A673 (cell line): ENCODE measurements at regions not wholly inside any gene's neighbourhood (a gene's known extent, or its start where the extent isn't known, plus 50 kb on each side); places are given as distances from the start of the nearest gene placed in this dataset.

ENCODE experiments used
- BruUV-seq: library from RNA; stranded (reverse); fragments of 400-500 nt; replicated peaks from 2 replicates; lab custom pipeline; 2021; lab: Mats Ljungman, UMichigan
- CTCF ChIA-PET: fragments of 300-600 bp; sonication (Branson Sonifier 250); formaldehyde crosslinking; loops from one replicate; lab custom pipeline; 2022; ENCODE audit warnings: antibody characterized with exemption; lab: Charles Lee
- POLR2A ChIA-PET: fragments of 300-600 bp; sonication (Branson Sonifier 250); formaldehyde crosslinking; loops from one replicate; lab custom pipeline; 2022; ENCODE audit warnings: antibody characterized with exemption; ENCODE audit not compliant: low non-redundant PET; lab: Charles Lee
- DNase-seq: peaks from one replicate; pipeline ENCODE4 v3.0.0-alpha.2; 2015; ENCODE audit warnings: low spot score
- H3K27ac ChIP-seq: fragments of 200-600 bp; sonication (generic); 2 replicates; pipeline ENCODE4 v1.5.1; 2016; ENCODE audit warnings: mixed run types, low read depth, mild to moderate bottlenecking, mixed read lengths, antibody characterized with exemption, low read length; ENCODE audit not compliant: poor library complexity, severe bottlenecking
- H3K27me3 ChIP-seq: fragments of 200-600 bp; sonication (generic); replicated peaks from 2 replicates; pipeline ENCODE4 v1.6.1; 2017; ENCODE audit warnings: mixed run types, low read depth, mild to moderate bottlenecking, mixed read lengths, antibody characterized with exemption, low read length; ENCODE audit not compliant: insufficient read depth, poor library complexity
- H3K36me3 ChIP-seq: fragments of 200-600 bp; sonication (generic); 2 replicates; pipeline ENCODE4 v1.6.1; 2016; ENCODE audit warnings: mixed run types, mild to moderate bottlenecking, mixed read lengths, antibody characterized with exemption, low read length; ENCODE audit not compliant: insufficient read depth, poor library complexity, severe bottlenecking
- H3K4me1 ChIP-seq: fragments of 200-600 bp; sonication (generic); 2 replicates; pipeline ENCODE4 v1.6.1; 2017; ENCODE audit warnings: mixed run types, mild to moderate bottlenecking, mixed read lengths, antibody characterized with exemption, low read length; ENCODE audit not compliant: insufficient read depth, poor library complexity, severe bottlenecking
- H3K4me3 ChIP-seq: fragments of 200-600 bp; sonication (generic); 2 replicates; pipeline ENCODE4 v1.5.1; 2016; ENCODE audit warnings: low read depth, mixed run types, mild to moderate bottlenecking, mixed read lengths, low read length; ENCODE audit not compliant: poor library complexity, severe bottlenecking
- H3K9me3 ChIP-seq: fragments of 200-600 bp; sonication (generic); 2 replicates; pipeline ENCODE4 v1.6.1; 2016; ENCODE audit warnings: mixed run types, low read depth, mild to moderate bottlenecking, mixed read lengths, antibody characterized with exemption, low read length; ENCODE audit not compliant: poor library complexity, severe bottlenecking
- EZH2 ChIP-seq: fragments of 200-600 bp; sonication (generic); IDR thresholded peaks from 2 replicates; pipeline ENCODE4 v1.6.1; 2017; ENCODE audit warnings: borderline replicate concordance, low read depth, mild to moderate bottlenecking, mixed read lengths, antibody characterized with exemption, low read length; ENCODE audit not compliant: poor library complexity, severe bottlenecking
- intact Hi-C: fragments of 100-400 bp; cut with micrococcal nuclease; formaldehyde crosslinking; loops from one replicate; pipeline ENCODE4 v1.10.0; 2022; ENCODE audit not compliant: unreplicated experiment
- TF ChIP-seq, protein P1 (sequence below): fragments of 300-800, 200-600 bp; sonication (generic); conservative IDR thresholded peaks from 2 replicates; pipeline ENCODE4 v1.5.1; 2017; ENCODE audit warnings: low read depth, mild to moderate bottlenecking, antibody characterized with exemption, low read length, moderate library complexity, mixed read lengths

DNA sequence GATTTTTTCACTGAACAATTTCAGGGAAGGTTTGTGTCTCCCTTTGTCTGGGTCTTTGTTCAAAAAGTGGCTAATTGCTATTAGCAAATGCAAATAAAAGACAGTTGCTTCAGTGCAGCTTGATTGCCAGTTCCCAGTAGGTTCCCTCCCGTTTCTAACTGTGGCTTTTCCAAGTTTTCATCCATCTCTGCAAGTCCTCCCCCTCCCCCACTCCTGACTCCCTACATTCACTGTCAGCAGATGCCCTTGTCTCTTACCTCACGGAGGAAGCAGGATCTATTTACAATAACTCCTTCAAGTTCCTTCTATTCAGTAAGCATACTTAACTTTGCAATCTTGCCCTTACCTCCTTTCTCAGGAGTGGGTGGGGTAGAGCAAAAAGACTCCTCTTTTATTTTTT, 55.4 kb upstream of the SCEL start:
- ChIA-PET POLR2A (no interaction called here), CTCF (interaction anchor here (0.6 kb wide), 1 partner anchor 58 kb away, joined by 4 read pairs; no protein-coding TSS in a partner anchor)
- intact Hi-C loops = no loop called here

DNA sequence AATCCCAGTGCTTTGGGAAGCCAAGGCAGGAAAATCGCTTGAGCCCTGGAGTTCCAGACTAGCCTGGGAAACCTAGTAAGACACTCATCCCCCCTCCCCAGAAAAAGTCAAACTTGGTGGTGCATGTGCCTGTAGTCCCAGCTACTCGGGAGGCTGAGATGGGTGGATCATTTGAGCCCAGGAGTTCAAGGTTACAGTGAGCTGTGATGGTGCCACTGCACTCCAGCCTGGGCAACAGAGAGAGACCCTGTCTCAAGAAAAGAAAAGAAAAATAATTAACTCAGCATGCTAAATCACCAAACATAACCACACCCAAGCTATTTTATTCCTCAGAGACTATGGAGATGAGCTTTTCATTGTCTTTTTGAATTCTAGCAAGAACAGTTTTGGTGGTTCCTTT, 56.2 kb upstream of the SCEL start:
- peaks cover 6% of the 10 kb centered on the region for H3K4me1 ChIP-seq
- intact Hi-C loops = loop anchor here (5.0 kb wide), 2 partner anchors 88 to 152 kb away; partner anchors contain the start of gene MYCBP2
- no peaks in the 10 kb centered on the region for H3K9me3 ChIP-seq
- TF ChIP-seq, protein P1, sequence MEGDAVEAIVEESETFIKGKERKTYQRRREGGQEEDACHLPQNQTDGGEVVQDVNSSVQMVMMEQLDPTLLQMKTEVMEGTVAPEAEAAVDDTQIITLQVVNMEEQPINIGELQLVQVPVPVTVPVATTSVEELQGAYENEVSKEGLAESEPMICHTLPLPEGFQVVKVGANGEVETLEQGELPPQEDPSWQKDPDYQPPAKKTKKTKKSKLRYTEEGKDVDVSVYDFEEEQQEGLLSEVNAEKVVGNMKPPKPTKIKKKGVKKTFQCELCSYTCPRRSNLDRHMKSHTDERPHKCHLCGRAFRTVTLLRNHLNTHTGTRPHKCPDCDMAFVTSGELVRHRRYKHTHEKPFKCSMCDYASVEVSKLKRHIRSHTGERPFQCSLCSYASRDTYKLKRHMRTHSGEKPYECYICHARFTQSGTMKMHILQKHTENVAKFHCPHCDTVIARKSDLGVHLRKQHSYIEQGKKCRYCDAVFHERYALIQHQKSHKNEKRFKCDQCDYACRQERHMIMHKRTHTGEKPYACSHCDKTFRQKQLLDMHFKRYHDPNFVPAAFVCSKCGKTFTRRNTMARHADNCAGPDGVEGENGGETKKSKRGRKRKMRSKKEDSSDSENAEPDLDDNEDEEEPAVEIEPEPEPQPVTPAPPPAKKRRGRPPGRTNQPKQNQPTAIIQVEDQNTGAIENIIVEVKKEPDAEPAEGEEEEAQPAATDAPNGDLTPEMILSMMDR = no peak
- no peak for TF ChIP-seq EZH2
- H3K27me3 ChIP-seq = peaks cover 2% of the 10 kb centered on the region
- BruUV-seq = no TSS peak
- no peak overlapping the region for H3K27ac ChIP-seq
- ChIA-PET POLR2A (no interaction called here), CTCF (interaction anchor here (0.6 kb wide), 1 partner anchor 59 kb away, joined by 4 read pairs; no protein-coding TSS in a partner anchor)
- no peak for DNase-seq
- H3K36me3 ChIP-seq = no peaks in the 10 kb centered on the region
- H3K4me3 ChIP-seq = no peak overlapping the region

More for the DNA sequence above, 55.4 kb upstream of the SCEL start:
- BruUV-seq = no TSS peak
- no peak overlapping the region for H3K4me3 ChIP-seq
- no peak for TF ChIP-seq EZH2
- TF ChIP-seq, protein P1 = no peak
- H3K9me3 ChIP-seq = no peaks in the 10 kb centered on the region
- peak; percentile 8 for DNase-seq
- no peaks in the 10 kb centered on the region for H3K36me3 ChIP-seq
- H3K4me1 ChIP-seq = peaks cover 6% of the 10 kb centered on the region
- H3K27me3 ChIP-seq = peaks cover 2% of the 10 kb centered on the region
- H3K27ac ChIP-seq = no peak overlapping the region

GRCh38 chr13:77477299-77477848, 58.1 kb upstream of the SCEL start:
- ChIA-PET CTCF (no interaction called here), POLR2A (interaction anchor here (0.7 kb wide), 1 partner anchor 1051 kb away, joined by 4 read pairs; no protein-coding TSS in a partner anchor)
- DNase-seq = no peak
- no TSS peak for BruUV-seq
- Histone ChIP-seq H3K9me3 (no peaks in the 10 kb centered on the region), H3K27ac (no peak overlapping the region), H3K4me1 (peaks cover 6% of the 10 kb centered on the region), H3K27me3 (no peaks in the 10 kb centered on the region), H3K4me3 (no peak overlapping the region), H3K36me3 (no peaks in the 10 kb centered on the region)
- intact Hi-C loops = loop anchor here (5.0 kb wide), 2 partner anchors 90 to 150 kb away; partner anchors contain the start of gene MYCBP2
- no peak for TF ChIP-seq EZH2
- TF ChIP-seq, protein P1 = no peak
